ELR (cell line): ENCODE measurements at regions not wholly inside any gene's neighbourhood (a gene's known extent, or its start where the extent isn't known, plus 50 kb on each side); places are given as distances from the start of the nearest gene placed in this dataset.

Source experiments
- DNase-seq: peaks from one replicate; pipeline ENCODE4 v3.0.0-alpha.2; 2015; ENCODE audit warnings: low read depth

DNA sequence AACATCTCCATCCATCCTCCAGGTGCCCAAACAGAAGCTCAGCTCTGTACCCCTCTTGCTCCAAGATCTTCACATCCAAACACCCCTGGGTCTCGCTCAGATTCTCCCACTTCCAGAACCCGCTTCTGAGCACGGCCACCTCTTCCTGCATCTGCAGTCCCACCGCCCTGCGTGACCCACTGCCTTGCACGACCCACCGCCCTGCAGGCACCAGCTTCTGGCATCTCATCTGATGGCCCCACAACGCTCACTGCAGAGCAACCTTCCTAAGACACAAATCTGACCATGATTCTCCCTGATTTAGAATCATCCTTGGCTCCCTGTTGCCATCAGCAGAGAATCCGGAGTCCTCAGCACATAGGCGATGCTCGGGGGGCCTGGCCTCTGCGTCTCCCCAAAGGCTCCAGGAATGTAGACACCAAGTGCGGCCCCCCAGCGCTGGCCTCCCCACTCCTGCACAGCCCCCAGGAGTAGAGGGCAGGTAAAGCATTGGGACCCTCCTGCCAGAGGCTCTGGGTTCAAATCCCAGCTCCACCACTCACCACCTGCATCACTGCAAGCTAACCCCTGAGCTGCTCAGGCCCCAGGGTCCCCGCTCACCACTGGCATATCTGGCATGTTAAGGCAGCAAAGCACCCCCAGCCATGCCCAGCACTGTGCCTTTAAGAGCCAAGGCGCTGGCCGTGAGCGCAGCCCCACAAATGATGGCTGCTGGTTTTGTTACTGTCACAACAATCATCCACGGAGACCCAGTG is 459.3 kb downstream of the BRD1 start:
- no peak for DNase-seq

DNA sequence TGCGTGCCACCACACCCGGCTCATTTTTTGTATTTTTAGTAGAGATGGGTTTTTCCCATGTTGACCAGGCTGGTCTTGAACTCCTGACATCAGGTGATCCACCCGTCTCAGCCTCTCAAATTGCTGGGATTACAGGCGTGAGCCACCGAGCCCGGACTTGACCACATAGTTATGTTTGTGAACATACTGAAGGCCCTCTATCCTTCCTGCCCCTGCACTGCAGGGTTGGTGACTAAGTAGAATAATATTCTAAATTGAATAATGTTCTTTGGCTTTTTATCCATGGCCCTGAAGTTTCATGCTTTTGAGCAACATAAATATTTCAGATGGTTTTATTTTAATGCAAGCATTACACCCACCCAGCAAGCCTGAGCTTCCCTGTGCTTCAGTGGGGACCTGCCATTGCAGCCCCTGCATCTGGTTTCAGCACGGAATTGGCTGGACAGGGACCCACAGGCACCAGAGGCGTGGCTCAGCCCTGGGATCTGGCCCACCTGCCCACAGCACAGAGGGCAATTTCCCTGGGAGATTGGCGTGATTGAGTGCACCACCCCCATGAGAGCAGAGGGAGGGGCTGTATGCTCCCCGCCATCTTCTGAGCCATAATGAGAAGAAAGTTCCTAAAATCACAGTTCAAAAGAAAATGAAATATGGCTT is 460.5 kb downstream of the BRD1 start:
- DNase-seq = no peak

DNA sequence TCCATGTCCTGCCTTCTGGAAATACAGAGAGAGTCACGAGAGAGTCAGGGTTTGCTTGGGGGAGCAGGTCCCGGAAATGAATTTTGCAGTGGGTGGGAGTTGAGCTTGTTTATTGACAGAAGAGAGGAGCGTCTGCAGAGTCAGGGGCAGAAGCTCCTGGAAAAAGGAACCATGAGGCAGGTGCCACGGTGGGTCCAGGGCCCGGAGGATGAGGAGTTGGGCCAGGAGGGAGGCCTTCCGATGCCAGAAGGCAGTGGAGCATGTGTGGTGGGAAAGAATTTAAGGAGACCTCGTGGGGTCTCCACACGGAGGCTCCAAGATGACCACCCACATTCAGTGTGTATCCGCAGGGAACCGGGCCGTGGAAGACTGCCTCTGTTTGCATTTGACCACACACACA is 461.2 kb downstream of the BRD1 start:
- DNase-seq = no peak

DNA sequence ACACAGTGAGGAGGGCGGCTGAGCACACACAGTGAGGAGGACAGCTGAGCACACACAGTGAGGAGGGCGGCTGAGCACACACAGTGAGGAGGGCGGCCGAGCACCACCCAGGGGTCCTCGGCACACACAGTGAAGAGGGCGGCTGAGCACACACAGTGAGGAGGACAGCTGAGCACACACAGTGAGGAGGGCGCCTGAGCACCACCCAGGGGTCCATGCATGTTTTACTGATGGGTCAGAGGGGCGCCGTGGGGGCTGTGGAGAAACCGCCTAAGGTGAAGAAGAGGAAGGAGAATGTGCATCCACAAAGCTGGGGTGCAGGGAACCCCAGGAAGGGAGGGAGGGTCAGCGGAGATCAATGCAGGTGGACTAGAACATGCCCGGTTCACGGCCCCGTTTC is 461.8 kb downstream of the BRD1 start:
- DNase-seq = no peak

DNA sequence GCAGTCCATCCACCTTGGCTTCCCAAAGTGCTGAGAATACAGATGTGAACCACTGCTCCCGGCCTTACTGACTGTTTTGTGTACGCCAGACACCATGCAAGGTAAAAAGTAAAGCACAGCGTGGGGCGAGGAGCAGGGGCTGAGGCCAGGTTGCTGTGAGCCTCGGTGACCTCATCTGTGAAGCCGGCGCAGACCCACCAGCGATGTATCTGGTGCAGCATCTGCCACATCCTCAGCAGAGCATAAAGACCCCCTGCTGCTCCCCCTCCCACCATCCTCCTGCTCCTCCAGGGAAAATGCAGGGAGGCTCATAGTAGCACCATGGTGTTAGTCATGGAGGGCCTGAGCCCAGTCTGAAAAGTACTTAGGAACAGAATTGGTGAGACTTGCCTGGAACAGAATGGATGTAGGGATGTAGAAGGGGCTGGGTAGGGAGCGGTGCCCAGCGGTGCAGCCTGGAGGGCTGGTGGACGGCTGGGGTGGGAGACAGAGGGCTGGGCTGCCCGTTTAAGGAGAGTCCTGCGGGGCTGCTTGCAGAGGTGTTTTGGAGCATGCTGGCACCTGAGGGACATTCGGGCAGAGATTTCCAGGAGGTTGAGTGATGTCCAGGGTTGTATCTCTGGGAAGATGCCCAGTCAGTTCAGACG is 462.4 kb downstream of the BRD1 start:
- DNase-seq = no peak

DNA sequence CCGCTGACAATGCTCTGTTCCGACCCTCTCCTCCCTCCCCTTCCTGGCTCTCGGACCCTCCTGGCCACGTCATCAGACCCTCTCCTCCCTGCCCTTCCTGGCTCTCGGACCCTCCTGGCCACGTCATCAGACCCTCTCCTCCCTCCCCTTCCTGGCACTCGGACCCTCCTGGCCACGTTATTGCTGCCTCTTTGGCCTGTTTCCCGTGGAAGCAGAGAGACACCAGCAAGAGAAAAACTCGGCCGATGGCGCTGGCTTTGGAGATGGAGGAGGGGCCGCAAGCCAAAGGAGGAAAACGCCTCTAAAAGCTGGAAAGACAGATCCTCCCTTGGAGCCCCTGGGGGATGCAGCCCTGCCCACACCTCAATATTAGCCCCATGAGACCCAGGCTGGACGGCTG is 463.3 kb downstream of the BRD1 start:
- no peak for DNase-seq

DNA sequence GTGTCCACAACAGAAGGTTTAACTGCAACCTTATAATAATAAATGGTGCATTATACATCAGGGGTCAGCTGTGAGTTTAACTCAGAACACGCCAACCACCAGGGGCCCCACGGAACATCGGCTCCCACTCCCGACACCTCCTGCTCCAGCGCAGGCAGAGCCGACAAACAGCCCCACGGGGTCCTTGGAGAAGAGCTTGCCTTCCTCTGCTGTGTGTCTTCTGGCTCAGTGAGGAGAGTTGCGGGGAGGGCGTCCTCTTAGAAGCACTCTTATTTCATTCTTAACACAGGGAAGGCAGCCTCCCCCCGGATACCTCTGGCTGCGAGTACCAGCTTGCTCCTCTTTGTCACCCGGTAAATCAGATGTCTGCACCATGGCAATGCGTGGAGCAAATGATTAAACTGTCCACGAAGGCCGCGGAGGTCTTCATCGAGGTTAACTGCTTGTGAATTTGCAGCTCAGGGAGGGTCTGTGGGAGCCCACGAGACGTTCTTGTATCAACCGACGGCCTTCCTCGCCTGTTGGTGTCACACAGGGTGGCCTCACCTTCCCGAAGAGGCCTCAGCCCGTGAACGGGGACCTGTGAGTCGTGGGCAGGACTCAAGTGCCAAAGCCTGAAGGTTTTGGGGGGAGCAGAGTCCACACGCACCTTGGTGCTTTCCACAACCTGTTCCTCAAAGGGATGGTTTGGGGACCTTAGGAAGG is 464.0 kb downstream of the BRD1 start:
- no peak for DNase-seq

DNA sequence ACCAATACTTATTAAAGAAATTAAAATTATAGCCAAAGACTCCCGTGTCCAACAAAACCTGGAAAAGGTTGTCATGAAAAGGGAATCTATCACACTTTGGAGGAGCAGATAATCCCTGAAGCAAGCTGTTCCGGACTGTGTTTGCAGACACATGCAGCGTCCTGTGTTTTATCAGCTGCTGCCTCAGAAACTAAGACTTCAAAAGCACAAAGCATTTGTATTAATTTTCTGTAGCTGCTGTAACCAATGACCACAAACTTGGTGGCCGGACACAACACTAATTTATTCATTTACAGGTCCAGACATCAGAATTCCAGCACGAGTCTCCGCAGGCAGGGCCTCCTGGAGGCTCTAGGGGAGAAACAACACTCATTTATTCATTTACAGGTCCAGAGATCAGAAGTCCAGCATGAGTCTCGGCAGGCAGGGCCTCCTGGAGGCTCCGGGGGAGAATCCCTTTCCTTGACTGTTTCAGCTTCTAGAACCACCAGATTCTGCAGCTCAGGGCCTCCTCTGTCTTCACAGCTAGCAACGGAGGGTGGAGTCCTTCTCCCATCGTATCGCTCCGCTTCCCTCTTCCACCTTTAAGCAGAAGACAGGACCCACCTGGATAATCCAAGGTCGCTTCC is 465.3 kb downstream of the BRD1 start:
- DNase-seq = no peak

DNA sequence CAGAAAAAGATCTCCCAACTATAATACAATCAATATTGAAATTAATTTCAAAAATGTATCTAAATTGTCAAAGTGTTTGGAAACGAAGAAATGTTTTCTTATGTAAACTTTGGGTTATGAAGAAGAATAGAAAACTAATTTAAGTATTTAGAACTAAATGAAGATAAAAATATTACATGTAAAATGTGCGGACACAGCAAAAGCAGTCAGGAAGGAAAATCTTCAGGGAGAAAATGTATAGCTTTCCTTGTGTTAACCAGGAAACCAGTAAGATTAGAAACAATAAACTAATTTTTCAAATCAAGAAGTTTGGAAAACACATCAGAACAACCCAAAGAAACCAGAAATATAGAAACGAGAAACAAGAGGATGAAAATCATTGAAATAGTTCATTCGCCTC is 466.5 kb downstream of the BRD1 start:
- DNase-seq = no peak

DNA sequence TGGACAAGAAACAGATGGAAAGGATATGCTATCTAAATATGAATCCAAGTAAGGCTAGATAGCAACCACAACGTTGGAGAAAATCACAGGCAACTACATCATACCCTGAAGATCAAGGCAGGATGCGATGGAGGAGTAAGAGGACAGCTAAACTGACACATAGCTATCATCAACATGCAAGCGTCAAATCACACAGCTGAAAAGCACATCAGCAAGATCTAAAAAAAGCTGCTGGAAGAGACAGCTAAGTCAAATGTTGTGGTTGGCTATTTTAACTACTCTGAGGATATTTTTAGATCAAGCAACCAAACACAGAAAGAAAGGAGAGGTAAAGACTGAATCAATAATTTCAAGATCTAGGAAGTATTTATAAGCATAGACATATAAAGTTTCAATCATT is 466.9 kb downstream of the BRD1 start:
- no peak for DNase-seq

DNA sequence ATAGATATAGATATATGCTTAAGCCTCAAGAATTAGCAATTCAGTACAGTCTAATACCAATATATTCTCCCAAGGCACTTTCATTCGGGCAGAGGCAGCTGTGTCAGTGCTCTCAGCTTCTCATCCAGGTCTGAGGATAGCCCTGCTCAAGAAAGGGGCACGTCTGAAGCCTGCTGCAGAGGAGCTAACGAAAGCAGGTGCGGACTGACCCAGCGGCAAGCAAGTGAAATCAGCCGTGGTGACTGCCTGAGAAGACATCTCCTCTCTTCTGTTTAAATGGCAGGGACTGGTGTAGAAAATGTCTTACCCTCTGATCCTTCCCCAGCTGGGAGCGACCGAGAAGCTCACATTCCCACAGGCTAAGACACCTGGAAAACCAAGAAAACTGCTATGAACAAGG is 468.6 kb downstream of the BRD1 start:
- DNase-seq = no peak

DNA sequence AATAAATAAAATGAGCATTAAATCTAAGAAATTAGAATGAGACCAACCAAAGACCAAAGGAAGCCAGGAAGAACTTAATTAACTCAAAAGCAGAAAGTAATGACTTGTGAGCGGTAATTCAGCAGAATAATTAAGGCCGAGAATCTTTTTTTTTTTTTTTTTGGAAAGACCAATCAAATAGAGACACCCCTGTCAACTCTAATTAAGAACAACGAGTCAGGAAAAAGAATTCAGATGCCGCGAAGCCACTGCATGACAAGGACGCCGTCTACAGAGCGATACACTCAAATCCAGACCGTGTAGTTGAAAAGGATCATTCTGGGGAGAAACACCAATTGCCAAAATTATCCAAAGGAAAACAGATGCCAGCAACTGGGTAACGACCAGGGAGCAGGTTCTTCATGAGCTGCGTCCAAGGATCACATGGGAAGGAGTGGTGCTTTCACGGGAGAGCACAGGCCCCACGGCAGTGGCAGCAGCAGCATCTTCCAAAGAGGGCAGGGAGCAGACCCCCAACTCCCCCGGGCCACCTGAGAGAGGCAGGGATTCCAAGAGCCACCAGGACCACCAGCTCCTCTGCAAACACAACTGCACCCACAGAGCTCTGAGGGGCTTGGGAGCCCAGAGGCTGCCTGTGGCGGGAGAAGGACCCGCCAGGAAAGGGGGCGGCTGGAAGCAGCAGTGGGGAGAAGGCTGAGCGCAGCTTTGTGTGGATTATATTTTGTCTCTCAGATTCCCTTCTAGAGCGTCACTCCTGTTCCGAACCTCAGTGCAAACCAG is 469.8 kb downstream of the BRD1 start:
- no peak for DNase-seq

DNA sequence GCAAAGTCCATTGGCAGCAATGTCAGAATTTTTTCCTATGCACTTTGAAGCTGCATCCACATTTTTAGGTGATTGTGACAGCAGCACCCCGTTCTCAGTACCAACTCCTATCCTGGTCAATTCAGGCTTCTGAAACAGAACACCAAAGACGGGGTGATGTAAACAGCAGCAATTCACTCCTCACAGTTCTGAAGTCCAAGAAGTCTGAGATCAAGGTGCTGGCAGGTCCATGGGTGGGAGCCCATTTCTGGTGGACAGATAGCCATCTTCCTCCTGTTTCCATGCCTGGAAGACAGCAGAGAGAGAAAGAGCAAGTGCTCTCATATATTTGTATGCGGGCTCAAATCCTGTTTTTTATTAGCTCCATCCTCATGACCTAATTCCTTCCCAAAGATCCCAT is 471.2 kb downstream of the BRD1 start:
- DNase-seq = no peak

DNA sequence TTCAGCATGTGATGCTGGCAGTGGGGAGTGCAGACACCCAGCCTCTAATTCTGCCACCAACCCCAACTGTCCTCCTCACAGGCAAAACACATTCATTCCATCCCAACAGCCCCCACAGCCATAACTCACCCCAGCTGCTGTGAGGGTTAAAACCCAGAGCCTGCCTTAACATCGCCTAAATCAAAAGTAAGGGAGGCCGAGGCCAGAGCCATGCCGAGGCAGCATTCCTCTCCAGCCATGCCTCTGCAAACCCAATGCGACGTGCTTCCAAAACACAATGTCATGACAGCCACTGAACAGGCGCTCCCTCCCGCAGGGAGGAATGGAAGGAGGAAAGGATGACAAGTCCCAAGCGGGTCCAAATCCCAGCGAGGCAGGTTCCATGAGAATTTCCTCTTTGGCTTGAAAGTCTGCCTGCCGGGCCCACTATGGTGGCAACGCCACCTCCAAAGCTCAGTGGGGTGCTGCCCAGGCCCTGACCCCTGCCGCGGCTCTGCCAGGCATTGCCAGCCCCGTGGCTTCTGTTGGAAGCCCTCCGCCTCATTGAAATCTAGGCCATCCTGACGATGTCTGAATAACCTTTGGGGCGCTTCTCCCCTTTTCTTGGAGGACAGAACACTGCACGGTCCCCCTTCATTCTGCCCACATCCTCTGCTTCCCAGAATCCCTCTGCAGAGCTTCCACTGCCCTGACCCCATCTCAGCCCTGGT is 472.3 kb downstream of the BRD1 start:
- DNase-seq = no peak

DNA sequence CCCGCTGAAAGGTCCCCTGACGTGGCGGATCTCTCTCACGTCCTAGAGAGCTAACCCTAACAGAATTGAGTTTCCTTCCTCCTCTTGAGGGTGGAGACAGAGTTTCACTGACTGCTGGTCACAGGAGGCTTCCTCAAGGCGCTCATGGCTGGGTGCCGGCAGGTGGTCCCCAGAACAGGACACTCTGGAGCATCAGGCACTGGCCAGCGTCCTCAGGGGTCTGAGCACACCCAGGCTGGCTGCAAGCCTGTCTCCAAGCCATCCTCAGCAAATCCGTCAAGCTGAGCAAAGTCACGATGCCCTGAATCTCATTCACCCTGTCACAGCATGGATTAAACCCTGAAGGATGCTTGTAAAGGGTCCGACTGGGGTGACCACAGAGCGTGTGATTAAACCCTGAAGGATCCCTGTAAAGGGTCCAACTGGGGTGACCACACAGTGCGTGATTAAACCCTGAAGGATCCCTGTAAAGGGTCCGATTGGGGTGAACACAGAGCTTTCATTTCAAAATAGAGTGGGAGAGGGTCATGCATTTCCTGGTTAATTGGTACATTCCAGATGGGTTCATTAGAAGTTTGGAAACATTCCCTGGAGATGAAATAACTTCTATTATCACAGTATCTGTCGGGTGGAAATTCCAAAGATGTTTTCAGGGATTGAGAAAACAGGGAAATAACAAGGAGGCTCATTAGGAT is 473.0 kb downstream of the BRD1 start:
- DNase-seq = no peak

DNA sequence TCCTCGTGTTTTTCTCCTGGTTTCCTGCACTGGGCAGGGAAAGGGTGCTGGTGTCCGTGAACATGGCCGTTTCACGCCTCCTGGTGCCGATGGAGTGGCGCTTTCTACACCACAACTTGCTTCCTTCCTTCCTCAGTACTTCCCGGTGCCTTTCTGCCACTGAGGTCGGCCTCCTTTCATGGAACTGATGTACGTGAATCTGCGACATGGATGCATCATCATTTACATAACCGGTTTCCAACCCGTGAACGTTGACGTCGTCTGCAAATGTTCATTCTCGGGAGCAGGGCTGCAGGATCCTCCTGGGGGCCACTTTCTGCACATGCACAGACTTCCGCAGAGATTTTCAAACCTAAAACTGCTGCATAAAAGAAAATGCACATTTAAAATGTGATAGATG is 474.4 kb downstream of the BRD1 start:
- no peak for DNase-seq

DNA sequence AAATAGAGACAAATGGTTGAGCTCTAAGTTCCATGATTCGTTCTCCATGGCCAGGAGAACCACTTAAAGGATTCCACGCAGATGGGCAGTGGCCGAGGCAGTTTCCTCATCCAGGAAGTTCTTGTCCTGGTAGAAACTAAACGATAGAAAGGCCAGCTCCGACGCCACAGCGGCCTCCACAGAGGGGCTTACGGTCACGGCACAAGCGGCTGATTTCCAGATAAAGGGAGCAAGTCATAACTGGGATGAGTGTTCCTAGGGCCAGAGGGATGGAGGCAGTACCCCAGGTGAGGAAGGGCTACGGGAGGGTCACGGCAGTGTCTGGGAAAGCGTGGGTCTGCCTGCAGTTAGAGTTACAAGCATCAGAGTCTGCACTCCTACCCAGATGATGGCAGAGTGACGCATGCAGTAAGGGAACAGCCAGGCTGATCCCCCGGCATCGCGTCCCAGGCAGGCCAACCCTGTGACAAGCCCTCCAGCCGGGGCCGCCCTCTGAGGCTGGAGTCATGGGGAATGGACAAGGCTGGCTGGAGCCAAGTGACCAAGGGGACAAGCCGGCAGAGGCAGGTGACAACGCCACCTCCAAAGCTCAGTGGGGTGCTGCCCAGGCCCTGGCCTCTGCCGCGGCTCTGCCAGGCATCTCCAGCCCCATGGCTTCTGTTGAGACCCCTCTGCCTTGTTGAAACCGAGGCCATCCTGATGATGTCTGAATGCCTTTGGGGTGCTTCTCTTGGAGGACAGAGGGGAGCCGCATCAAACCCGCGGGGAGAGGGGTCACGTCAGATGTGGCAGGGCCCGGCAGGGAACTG is 475.1 kb downstream of the BRD1 start:
- no peak for DNase-seq

DNA sequence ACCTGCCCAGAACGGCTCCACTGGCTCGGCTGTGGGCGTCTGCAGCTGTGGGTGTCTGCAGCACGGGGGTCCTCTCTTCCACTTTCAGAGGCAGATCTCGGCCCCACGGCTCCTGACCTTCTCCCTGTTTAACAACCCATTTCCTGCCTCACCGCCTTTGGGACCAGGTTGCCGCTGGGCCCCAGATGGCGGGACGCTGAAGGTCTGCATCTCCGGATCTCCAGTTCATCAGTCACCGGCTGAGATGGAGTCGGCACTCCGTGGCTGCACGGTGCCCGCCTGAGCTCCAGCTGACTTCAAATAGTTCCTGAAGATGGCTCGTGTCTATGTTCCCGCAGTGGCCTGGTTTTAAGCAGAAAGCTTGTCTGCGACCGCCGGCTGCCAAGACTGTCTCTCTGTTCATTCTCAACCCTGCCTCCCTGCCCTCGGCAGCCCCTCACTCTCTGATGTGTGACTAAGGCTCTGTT is 475.9 kb downstream of the BRD1 start:
- DNase-seq = no peak

DNA sequence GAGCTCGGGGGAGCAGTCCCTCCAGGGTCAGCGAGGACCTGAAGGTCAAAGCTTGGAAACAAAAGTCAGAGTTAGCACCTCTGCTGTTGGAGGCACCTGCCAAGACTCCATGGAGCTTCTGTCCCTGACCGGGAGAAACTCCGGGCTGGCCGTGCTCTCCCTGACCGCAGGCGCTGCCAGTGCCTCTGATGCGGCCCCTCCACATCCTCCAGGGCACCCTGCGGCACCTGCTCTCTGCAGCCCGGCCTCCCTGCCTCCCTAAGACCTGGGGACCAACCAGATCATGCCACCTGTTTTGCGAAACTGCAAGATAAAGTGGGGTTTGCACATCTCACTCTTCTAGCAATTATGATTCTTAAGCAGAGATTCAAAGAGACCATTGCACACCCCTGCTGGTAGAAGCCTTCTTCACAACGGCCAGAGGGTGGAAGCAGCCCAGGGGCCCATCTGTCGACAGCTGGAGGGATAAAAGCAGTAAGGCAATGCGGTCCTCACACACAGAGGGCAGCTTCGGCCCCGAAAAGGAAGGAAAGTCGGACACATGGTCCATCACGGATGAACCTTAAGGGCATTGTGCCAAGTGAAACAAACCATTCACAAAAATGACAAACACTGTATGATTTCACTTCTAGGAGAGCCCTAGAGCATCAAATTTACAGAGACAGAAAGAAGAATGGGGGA is 477.1 kb downstream of the BRD1 start:
- no peak for DNase-seq
